ENCODE measurements at regions not wholly inside any gene's neighbourhood (a gene's known extent, or its start where the extent isn't known, plus 50 kb on each side); places are given as distances from the start of the nearest gene placed in this dataset.
A peak's percentile ranks its signal among the peaks of the same experiment; 100 is the strongest.
"Not testable (repeated sequence)": the region's sequence is repeated elsewhere in the genome, so short reads cannot be mapped to it uniquely, and the experiment has no call there.

- DNase-seq, result no peak
These were observed 143.6 kb upstream of the ZNF184 start for GRCh38 chr6:27616328-27617045.

- no peak for DNase-seq
These were observed 138.5 kb upstream of the ZNF184 start for GRCh38 chr6:27611451-27611850.

- DNase-seq, result peak in 1 of 2 donors; percentile 42
These were observed 136.3 kb upstream of the ZNF184 start for GRCh38 chr6:27608916-27609883.

DNA sequence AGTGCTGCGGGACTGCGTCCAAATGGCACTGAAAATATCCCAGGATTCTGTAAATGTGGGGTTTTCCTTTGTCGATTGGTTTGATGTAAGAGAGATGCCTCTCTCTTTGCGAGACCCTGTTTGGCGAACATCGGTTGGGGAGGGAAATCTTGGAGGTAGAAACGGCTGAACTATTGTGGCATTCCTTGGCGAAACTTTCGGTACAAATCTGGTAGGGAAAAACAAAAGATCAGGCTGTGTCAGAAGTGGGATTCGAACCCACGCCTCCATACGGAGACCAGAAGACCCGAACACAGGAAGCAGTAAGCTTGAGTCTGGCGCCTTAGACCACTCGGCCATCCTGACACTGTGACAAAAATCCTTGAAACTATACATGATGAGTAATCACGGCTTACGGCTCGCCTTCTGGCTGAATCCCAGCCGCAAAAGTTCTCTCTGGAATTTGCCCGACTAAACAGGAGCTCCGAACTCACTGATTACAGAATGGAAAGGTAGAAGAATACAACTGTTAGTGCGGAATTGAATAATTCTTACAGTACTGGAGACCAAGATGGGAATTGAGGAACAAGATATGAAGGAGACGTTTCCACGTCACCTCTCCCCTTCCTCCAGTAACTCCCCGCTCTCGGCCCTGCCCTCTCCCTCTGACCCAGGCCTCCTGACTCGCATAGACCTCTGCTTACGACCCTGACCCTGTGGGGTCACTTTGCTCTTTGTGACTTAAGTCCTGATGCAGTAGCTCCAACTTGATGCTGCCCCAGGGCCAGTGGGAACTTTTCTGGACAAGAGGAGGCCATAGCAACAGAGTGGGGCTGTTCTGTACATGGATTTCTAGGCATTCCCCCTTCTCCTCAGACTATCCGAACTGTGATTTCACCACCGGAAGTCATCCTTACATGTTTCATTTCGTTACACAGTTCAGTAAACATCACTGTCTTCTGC is 132.8 kb upstream of the ZNF184 start:
- no peak for DNase-seq

GRCh38 chr6:27604986-27605385 is 132.1 kb upstream of the ZNF184 start:
- DNase-seq, result no peak

- no peak for DNase-seq
These were observed 128.9 kb upstream of the ZNF184 start for GRCh38 chr6:27601668-27602254.

DNA sequence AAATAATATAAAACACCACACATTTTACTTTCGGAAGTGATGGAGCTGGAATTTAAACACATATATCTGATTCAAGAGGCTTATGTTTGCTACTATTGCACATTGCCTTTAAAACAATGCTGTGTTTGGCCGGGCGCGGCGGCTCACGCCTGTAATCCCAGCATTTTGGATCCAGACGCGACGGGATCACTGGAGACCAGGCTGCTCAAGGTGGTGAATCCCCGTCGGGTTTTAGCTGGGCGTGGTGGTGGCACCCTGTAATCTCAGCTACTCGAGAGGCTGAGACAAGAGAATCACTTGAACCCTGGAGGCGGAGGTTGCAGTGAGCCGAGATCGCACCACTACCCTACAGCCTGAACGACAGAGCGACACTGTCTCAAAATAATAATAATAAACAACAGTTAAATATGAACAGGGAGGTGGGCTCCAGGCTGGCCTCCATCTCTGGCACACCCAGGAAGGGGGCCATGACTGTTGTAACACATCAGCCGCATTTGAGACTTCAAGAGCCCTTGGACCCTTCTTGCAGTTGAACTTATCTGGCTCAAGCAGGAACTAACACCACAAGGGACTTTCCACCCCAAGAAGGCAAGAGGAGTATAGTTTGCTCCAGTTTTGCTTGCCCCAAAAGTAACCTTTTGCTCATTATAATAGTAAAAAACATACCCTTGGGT is 127.1 kb upstream of the ZNF184 start:
- no peak for DNase-seq

DNA sequence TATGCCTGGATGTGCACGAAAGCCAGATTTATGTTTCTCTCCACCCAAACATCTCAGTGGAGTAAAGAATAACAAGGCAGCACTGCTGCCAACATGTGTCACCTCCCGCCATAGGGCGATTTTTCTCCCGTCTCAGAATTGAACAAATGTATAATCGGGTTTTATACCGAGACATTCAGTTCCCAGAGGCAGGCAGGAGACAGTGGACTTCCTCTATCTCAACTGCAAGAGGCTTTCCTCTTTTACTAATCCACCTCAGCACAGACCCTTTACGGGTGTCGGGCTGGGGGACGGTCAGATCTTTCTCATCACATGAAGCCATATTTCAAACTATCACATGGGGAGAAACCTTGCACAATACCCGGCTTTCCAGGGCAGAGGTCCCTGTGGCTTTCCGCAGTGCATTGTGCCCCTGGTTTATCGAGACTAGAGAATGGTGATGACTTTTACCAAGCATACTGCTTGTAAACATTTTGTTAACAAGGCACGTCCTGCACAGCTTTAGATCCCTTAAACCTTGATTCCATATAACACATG is 124.2 kb upstream of the ZNF184 start:
- DNase-seq, result not testable (repeated sequence)

DNA sequence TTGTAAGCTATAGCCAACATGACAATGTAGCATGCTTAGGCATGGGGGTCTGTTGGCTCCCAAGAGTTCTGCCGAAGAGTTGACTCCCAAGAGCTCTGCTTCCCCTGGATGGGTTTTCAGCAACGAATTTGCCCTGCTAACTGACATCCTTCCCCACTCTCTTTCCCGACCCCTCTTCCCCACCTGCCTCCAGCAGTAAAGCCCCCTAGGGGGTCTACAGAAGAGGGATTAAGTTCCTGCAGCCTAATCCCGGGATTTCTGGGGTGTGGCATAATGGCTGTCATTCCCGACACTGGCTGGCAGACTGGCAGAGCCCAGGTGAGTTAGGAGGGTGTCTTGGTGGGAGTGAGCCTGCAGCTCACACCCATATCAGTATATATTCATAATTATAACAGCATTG is 121.0 kb upstream of the ZNF184 start:
- DNase-seq, result no peak

DNA sequence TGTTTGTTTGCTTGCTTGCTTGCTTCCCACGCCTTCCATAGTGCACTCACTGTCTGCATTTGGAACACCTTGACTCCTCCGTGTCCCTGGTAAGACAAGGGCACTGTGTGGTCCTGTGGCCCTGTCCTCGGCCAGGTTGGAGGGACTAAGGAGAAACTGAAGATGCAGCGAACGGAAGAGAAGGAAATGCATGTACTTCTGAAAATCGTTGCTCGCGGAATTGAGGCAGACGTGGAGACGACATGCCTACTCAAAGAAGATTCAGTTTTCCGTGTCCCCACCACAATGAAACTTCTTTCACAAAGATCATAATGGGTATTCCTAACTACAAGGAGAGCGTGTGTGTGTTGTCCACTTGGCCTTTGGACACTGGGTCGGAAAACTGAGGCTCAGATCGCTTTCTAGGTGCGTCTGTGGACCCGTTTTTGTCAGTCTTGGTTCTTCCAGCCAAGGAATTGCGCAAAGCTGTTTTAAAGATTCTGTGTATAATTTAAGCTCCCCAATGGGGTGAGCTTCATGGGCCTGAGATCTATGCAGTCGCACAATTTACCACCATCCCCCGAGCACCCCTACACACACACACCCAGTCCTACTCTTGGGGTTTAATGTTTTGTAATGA is 120.4 kb upstream of the ZNF184 start:
- DNase-seq, result no peak

DNA sequence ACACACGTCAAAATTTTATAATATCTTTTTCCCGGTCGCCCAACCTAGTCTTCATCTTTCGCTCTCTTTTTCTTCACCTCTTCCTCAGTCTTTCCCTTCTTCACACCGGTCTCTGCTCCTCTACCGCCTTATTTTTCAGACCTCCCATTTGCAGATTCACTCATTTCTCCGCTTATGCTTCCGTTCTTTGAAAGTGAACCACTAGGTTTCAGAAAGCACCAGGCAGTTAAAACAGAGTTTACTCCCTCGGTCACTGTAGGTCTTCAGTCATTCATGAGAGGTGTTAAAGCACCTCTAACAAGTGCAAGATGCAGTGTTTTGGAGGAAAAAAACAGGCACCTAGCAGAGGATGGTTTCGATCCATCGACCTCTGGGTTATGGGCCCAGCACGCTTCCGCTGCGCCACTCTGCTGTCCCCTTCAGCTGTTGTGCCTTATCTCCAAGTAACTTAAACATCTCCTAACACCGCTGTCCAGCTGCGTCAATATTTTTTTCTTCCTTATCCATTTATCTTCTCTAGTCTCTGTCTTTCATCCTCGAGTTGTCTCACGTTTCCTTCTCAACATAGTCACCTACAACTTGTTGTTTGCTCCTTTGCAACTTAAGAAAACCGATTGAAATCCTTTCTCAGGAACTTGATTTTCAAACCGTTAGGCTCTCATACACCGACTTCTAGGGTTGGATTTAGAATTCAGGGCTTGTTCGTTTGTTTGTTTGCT is 119.7 kb upstream of the ZNF184 start:
- peak in 1 of 2 donors; percentile 38 for DNase-seq

- peak in 1 of 2 donors; percentile 14 for DNase-seq
These were observed 119.0 kb upstream of the ZNF184 start for GRCh38 chr6:27591699-27592480.

DNA sequence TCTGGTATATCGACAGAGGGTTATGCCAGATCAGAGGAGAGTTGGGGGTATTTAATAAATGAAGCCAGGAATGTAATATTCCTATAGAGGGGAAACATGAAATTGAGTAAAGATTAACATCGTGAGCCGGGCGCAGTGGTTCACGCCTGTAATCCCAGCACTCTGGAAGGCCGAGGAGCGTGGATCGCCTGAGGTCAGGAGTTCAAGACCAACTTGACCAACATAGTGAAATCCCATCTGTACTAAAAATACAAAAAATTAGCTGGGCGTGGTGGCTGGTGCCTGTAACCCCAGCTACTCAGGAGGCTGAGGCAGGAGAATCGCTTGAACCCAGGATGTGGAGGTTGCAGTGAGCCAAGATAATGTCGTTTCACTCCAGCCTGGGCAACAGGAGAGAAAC is 112.4 kb upstream of the ZNF184 start:
- not testable (repeated sequence) for DNase-seq

DNA sequence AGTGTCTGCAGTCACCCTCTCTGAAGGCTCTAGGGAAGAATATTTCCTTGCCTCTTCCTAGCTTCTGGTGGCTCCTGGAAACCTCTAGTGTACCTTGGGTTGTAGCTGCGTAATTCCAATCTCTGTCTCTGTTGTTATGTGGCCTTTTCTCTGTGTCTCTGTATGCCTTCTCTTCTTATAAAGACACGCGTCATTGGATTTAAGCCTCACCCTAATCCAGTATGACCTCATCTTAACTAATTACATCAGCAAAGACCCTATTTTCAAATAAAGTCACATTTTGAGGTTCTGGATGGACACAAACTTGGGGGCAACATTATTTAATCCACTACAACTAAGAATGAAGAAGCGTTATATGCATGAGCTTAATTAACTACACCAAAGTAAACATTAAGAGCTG is 111.4 kb upstream of the ZNF184 start:
- DNase-seq, result no peak

GRCh38 chr6:27582928-27583725 is 110.2 kb upstream of the ZNF184 start:
- no peak for DNase-seq

GRCh38 chr6:27579973-27580372 is 107.1 kb upstream of the ZNF184 start:
- DNase-seq, result no peak

DNA sequence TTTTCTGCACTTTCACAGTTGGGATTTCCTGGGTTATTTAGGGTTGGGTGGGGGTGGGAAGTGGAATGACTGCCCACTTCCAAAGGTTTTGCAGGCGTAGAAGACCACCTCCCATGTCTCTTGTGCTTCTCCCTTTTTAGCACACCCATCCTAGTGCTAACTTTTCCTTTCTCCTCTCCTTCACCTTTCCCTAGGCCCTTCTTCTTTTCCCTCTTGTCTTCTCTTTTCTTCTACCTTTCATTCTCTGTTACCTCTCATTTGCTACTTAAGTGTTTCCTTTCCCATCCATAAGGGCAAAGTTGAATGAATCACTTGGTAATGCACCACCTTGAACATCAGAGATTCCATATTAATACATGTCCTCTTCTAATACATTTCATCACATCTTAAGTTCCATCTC is 105.0 kb upstream of the ZNF184 start:
- no peak for DNase-seq

GRCh38 chr6:27575594-27576361 is 102.9 kb upstream of the ZNF184 start:
- DNase-seq, result no peak

Measured in CD4-positive, alpha-beta T cell treated with Interleukin-4 for 1 hour (primary cell).